Activated CD8-positive, alpha-beta memory T cell treated with anti-CD3 and anti-CD28 coated beads, Interleukin-2, amount 50 U/mL, for 48 hours (primary cell): ENCODE measurements at regions not wholly inside any gene's neighbourhood (a gene's known extent, or its start where the extent isn't known, plus 50 kb on each side); places are given as distances from the start of the nearest gene placed in this dataset.
"Not testable (repeated sequence)": the region's sequence is repeated elsewhere in the genome, so short reads cannot be mapped to it uniquely, and the experiment has no call there.

ENCODE experiments used
- DNase-seq: peaks from one replicate; pipeline ENCODE4 v3.0.0-alpha.2; 2020

DNA sequence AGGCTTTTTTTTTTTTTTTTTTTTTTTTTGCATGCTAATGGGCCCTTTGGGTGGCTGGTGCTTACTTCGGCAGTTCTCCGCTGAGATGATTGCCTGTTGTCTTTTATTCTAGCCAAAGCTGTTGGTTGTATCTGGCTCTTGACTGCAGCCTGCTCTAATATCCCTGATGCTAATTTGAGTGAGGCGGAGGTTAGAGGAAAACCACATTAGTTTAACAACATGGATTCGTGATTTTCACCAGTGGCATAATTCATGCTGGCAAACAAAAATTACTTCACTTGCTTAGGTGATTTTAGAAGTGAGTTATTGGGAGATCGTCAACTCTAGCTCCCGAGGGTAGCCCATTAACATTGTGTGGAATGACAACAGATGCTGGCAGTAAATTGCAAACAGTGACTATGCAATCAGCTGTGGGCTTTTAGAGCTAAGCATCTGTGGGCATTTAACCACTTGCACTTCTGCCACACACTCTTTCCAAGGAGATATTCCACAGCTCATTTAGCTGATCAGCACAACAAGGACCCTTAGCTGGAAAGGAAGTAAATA, 97.6 kb upstream of the ZDHHC17 start:
- DNase-seq, result no peak

GRCh38 chr12:76669981-76670380, 93.9 kb upstream of the ZDHHC17 start:
- DNase-seq, result no peak

DNA sequence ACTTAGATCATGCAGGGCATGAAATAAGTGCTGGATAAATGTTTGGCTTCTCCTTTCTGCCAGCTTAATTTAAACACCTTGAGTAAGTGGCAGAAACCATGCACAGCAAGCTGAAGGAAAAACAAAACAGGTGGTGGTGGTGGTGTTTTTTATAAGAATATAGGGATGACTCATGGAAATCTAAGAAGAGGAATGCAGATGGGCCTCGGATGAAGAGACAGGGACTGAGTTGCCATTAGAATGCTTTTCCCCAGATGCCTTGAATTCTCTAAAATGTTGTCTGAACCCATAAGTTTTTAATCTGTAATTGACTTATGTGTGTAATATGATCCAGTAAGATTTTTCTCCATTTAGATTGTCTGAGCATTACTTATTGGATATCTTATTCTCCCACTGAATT, 93.1 kb upstream of the ZDHHC17 start:
- DNase-seq, result no peak

GRCh38 chr12:76674669-76675315, 89.1 kb upstream of the ZDHHC17 start:
- no peak for DNase-seq

DNA sequence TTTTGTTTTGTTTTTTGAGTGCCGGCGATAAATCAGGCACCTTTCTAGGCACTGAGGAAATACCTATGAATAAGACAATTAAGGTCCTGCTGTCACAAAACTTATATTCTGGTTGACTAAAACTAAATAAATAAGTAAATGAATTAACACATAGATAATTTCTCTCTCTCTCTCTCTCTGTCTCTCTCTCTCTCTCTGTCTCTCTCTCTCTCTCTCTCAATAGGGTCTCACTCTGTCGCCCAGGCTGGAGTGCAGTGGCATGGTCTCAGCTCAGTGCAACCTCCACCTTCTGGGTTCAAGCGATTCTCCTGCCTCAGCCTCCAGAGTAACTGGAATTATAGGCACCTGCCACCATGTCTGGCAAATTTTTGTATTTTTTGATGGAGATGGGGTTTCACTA, 87.7 kb upstream of the ZDHHC17 start:
- not testable (repeated sequence) for DNase-seq

DNA sequence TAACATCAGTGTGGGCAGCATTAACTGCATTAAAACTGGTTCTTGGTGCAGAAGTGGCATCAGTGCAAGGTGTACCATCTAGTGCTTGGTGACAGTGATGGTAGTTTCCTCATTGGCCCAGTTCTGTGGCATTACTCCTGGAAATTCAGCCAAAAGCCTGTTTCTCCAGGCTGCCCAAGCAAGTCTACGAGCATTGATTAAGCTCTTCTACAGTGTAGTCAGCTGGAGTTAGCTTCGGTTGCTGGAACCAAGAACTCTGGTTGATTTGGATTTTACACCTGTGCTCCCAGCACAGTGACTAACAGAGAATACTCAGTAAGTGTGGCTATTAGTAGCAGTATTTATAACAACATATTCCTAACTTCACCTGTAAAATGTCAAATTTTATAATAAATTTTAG, 84.9 kb upstream of the ZDHHC17 start:
- DNase-seq, result no peak

DNA sequence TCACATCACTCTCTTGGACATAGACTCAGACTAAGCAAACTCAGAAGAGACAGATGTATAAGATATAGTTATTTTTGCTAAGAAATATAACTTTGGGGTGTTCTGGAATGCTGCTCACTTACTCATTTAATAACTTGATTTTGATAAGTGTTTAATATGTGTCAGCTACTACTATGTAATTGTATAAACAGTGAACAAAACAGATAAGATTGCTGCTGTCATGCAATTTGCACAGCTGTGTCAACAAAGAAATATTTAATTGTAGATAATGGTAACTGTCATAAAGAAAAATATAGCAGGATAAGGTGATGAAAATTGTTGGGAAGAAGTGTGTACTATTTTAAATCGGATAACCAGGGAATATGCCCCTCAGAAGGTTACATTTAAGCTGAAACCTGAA, 84.1 kb upstream of the ZDHHC17 start:
- DNase-seq, result no peak

GRCh38 chr12:76680940-76681339, 83.0 kb upstream of the ZDHHC17 start:
- DNase-seq, result no peak

GRCh38 chr12:76685246-76685678, 78.7 kb upstream of the ZDHHC17 start:
- no peak for DNase-seq

GRCh38 chr12:76687981-76688380, 75.9 kb upstream of the ZDHHC17 start:
- DNase-seq, result no peak

GRCh38 chr12:76688631-76689030, 75.3 kb upstream of the ZDHHC17 start:
- DNase-seq, result no peak

- DNase-seq, result no peak
Observed at GRCh38 chr12:76690921-76691700, 72.8 kb upstream of the ZDHHC17 start.

- DNase-seq, result no peak
Observed at GRCh38 chr12:76692846-76693245, 71.1 kb upstream of the ZDHHC17 start.

DNA sequence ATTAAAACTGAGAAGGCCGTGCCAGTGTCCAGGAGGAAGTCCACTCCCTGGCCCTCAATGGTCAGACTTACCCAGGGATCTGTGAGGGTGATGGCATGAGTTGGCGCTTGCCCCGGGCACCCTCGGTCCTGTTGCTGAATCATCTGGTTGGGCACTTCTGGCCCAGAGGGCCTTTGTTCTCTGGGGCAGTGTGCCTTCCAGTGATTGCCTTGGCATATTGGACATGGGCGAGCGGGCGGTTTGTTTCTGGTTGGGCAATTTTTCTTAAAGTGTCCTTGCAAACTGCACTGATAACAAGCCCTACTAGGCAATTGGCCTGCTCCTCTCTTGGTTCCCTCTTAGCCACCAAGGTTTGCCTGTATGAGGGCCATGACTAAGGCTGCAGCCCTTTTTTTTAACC, 69.5 kb upstream of the ZDHHC17 start:
- no peak for DNase-seq

- DNase-seq, result no peak
Observed at GRCh38 chr12:76696186-76696585, 67.7 kb upstream of the ZDHHC17 start.

- DNase-seq, result no peak
Observed at GRCh38 chr12:76697849-76698248, 66.1 kb upstream of the ZDHHC17 start.

- no peak for DNase-seq
Observed at GRCh38 chr12:76698316-76698715, 65.6 kb upstream of the ZDHHC17 start.

DNA sequence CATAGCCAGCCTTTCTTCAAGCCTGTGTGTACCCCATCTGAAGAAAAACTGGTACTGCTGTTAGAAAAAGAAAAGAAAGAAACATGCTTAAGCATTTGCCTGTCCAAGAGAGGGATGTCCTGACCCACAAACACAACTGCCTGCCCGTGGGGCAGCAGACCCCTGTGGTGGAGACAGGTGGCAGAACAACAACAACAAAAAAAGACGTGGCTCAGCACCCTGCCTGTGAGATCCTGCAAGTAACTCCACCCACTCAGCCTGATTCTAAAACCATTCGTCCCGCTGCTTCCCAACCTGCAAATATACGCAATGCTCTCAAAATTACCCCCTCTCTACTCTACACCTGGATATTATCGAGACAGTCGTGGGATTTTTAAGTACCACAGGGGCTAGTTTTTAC, 64.9 kb upstream of the ZDHHC17 start:
- no peak for DNase-seq

- DNase-seq, result no peak
Observed at GRCh38 chr12:76701690-76702089, 62.2 kb upstream of the ZDHHC17 start.

- DNase-seq, result no peak
Observed at GRCh38 chr12:76702946-76703345, 61.0 kb upstream of the ZDHHC17 start.

GRCh38 chr12:76704693-76705092, 59.2 kb upstream of the ZDHHC17 start:
- no peak for DNase-seq

- DNase-seq, result no peak
Observed at GRCh38 chr12:76706101-76706500, 57.8 kb upstream of the ZDHHC17 start.

GRCh38 chr12:76706761-76707160, 57.2 kb upstream of the ZDHHC17 start:
- DNase-seq, result no peak

DNA sequence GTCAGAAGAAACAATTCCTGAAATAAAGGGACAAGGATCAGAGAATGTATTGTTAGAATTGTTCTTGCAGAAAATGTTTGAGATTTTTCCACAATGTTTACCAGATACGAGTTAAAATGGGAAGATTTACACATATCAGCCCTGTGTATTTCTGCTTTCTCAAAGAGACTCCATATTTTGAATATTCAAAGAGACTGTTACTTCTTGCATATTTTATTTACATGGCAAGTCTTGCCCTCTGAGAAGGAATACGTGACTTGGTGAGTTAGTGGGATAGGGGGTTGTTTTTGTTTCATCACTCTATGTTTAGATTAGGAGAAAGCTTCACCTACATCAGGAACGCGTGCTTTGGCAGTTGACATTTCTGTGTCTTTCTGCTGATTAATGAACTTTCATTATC, 56.1 kb upstream of the ZDHHC17 start:
- no peak for DNase-seq
